ENCODE measurements at regions not wholly inside any gene's neighbourhood (a gene's known extent, or its start where the extent isn't known, plus 50 kb on each side); places are given as distances from the start of the nearest gene placed in this dataset.
"Not testable (repeated sequence)": the region's sequence is repeated elsewhere in the genome, so short reads cannot be mapped to it uniquely, and the experiment has no call there.

GRCh38 chr16:88227026-88227721 is 155.6 kb upstream of the ZNF469 start:
- H2BK15ac ChIP-seq (ENCODE audit: low read length); H2BK5ac ChIP-seq (ENCODE audit: low read depth, low read length); H3K18ac ChIP-seq (ENCODE audit: extremely low read depth, low read length); H3K4ac ChIP-seq (replicated peaks; ENCODE audit: insufficient read length, low read depth, low read length); H4K20me1 ChIP-seq (replicated peaks in 1 of 2; ENCODE audit: control insufficient read depth in 1 of 2, insufficient read depth in 2 of 2, low read length in 2 of 2); H3K56ac ChIP-seq (replicated peaks; ENCODE audit: insufficient read length, low read depth, low read length); H3K4me1 ChIP-seq (replicated peaks in 1 of 4; ENCODE audit: control insufficient read depth in 3 of 4, insufficient read depth in 4 of 4, low read length in 3 of 4); H4K5ac ChIP-seq (ENCODE audit: insufficient read length, low read depth, low read length); H3K79me2 ChIP-seq (ENCODE audit: control insufficient read depth in 1 of 2, insufficient read depth in 2 of 2, low read length in 2 of 2); H3K23ac ChIP-seq (ENCODE audit: insufficient read length); H4K91ac ChIP-seq (replicated peaks; ENCODE audit: insufficient read length, low read length); FAIRE-seq; H3K9me3 ChIP-seq (ENCODE audit: insufficient read depth in 2 of 2, low read depth in 1 of 2, low read length in 1 of 2); H3K4me2 ChIP-seq (ENCODE audit: insufficient read depth in 1 of 2, low read depth in 2 of 2, low read length in 2 of 2); H2BK120ac ChIP-seq (replicated peaks; ENCODE audit: low read depth, low read length); H3K4me3 ChIP-seq (ENCODE audit: extremely low read depth in 1 of 4, insufficient read depth in 2 of 4, low read depth in 3 of 4, low read length in 4 of 4); H3K9ac ChIP-seq (replicated peaks in 1 of 4; ENCODE audit: extremely low read depth in 1 of 4, low read depth in 3 of 4, low read length in 3 of 4); H3K27ac ChIP-seq (ENCODE audit: low read depth, low read length); H3K14ac ChIP-seq (ENCODE audit: insufficient read length); DNase-seq (ENCODE audit: low read depth in 1 of 2, low spot score in 2 of 2); H4K8ac ChIP-seq (ENCODE audit: extremely low read depth, insufficient read depth, low read length); H3K79me1 ChIP-seq (ENCODE audit: low read depth, low read length); H3K27me3 ChIP-seq (replicated peaks in 1 of 4; ENCODE audit: control insufficient read depth in 3 of 4, extremely low read depth in 1 of 4, insufficient read depth in 3 of 4, low read length in 3 of 4); H2AK5ac ChIP-seq (ENCODE audit: low read depth, low read length); H2BK20ac ChIP-seq (ENCODE audit: low read length); POLR2A ChIA-PET (ENCODE audit: partially characterized antibody); H3K36me3 ChIP-seq (ENCODE audit: control insufficient read depth in 2 of 4, insufficient read depth in 4 of 4, low read length in 3 of 4); H2BK12ac ChIP-seq (ENCODE audit: low read depth, low read length); H2AFZ ChIP-seq (ENCODE audit: low read length); CTCF ChIA-PET (ENCODE audit: partially characterized antibody); H3K23me2 ChIP-seq (ENCODE audit: low read depth, low read length): not testable (repeated sequence)
- 77% methylated on average over 13 of the region's 35 CpGs; no CpG with 5 or more reads in 1 of the 2 experiments for whole genome bisulfite sequencing, 2 experiments (ENCODE audit: extremely low coverage in 1 of 2, insufficient coverage in 1 of 2, insufficient read length in 1 of 2, insufficient replicate concordance in 2 of 2, low coverage in 1 of 2, low lambda C conversion rate in 2 of 2, missing lambda C conversion rate in 1 of 2)

All from H1 (cell line).